Muscle of arm (tissue), 1 donor: ENCODE measurements at regions not wholly inside any gene's neighbourhood (a gene's known extent, or its start where the extent isn't known, plus 50 kb on each side); places are given as distances from the start of the nearest gene placed in this dataset.
"Not testable (repeated sequence)": the region's sequence is repeated elsewhere in the genome, so short reads cannot be mapped to it uniquely, and the experiment has no call there.

ENCODE experiments used
- DNase-seq: peaks from one replicate; pipeline ENCODE4 v3.0.0-alpha.2; 2013

DNA sequence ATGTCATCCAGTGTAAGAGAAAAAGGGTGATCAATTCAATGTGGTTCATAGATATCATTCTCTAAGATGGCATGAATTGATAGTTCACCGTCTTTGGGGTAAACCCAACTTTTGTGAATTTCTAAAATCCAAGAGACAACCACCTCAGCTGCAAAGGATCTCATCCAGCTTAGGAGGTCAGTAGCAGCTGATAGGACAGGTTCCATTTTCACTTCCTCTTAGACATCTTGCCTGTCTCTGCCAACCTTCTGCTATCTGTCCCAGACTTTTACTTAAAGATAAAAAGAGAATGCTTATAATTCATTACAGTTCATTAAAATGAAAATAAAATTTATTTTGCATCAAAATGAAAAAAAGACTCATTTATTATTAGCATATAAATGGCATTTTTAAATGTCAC, 468.2 kb downstream of the XYLT1 start:
- no peak for DNase-seq

DNA sequence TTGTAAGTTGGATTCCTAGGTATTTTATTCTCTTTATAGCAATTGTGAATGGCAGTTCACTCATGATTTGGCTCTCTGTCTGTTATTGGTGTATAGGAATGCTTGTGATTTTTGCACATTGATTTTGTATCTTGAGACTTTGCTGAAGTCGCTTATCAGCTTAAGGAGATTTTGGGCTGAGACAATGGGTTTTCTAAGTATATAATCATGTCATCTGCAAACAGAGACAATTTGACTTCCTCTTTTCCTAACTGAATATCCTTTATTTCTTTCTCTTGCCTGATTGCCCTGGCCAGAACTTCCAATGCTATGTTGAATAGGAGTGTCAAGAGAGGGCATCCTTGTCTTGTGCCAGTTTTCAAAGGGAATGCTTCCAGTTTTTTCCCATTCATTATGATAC, 464.8 kb downstream of the XYLT1 start:
- DNase-seq = not testable (repeated sequence)

DNA sequence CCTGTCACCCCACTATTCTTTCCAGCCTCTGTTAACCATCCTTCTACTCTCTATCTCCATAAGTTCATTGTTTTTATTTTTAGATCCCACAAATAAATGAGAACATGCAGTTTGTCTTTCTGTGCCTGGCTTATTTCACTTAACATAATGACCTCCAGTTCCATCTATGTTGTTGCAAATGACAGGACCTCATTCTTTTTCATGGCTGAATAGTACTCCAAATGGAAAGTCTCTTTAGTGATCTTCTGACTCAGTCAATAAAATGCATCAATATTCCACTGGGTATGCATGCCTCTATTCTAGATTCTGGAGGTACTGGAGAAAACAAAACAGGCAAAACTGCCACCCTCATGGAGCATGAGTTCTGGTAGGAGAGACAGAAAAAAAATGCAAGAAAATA, 459.0 kb downstream of the XYLT1 start:
- DNase-seq = no peak

DNA sequence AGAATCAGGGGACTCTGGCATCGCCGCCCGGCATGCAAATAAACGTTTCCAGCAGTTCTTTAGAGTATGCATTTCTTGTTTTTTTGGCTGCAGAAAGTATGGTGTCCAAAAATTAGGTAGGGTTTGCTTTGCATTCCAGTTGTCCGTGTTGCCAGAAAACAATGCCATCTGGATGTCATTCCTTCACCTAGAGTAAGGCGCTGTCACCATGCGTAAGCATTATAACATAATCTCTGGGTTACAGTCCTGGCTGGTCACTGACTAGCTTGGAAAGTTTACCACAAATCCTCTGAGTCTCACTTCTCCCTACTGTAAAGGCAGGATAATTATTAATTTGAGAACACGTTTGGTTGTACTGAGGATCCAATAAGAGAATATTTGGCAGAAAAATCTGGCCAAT, 457.7 kb downstream of the XYLT1 start:
- DNase-seq = no peak

DNA sequence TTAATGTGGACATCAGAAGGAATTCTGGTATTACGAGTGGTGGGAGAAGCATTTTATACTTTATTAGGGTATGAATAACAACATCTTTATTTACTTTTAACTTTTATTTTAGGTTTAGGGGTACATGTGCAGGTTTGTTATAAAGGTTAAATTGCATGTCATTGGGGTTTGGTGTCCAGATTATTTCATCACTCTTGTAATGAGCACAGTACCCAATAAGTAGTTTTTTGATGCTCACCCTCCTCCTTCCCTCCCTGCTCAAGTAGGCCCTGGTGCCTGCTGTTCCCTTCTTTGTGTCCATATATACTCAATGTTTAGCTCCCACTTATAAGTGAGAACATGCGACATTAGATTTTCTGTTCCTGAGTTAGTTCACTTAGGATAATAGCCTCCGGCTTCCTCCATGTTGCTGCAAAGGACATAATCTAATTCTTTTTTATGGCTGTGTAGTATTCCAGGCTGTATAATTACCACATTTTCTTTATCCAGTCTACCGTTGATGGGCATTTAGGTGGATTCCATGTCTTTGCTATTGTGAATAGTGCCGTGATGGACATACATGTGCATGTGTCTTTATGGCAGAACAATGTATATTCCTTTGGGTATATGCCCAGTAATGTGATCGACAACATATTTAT, 456.2 kb downstream of the XYLT1 start:
- DNase-seq = no peak

DNA sequence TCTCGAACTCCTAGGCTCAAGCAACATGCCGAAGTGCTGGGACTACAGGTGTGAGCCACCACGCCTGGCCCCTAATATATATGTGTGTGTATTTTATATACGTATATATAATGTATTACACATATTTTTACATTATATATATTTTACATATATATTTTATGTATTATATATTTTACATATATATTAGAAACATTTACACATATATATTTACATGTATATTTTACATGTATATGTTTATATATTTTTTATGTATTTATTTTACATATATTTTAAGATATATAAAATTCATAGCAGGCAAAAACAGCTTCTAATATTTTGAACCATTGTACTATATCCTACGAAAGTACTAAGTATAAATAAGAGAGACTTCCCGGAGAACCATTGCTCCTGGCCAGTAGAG, 455.1 kb downstream of the XYLT1 start:
- DNase-seq = no peak

DNA sequence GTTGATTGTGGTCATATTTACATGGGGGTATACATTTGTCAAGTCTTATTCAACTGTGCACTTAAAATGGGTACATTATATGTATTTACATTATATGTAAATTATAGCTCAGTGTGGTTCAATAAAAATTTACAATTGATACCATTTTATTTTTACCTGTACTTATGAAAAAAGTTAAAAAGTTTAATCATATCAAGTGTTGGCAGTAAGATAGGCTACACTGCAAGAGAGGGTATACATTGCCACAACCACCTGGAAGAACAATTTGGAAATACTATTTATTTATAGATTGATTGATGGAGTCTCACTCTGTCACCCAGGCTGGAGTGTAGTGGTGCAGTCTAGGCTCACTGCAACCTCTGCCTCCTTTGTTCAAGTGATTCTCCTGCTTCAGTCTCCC, 453.3 kb downstream of the XYLT1 start:
- no peak for DNase-seq

DNA sequence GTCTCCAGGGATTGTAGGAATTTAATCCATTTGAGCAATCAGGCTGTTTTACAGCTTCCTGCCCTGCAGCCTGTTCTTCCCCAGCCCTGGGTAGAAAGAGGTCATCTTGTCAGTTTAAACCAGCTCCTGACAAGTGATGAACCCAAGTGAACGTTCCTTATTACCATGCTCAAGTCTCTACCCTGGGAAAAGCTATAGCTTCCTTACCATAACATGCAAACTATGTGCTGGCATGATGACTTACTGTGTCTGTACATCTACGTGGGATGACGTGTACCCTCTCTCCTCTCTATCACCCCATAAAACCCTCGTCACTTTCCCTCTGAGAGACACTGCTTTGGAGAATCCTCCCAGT, 452.2 kb downstream of the XYLT1 start:
- no peak for DNase-seq

DNA sequence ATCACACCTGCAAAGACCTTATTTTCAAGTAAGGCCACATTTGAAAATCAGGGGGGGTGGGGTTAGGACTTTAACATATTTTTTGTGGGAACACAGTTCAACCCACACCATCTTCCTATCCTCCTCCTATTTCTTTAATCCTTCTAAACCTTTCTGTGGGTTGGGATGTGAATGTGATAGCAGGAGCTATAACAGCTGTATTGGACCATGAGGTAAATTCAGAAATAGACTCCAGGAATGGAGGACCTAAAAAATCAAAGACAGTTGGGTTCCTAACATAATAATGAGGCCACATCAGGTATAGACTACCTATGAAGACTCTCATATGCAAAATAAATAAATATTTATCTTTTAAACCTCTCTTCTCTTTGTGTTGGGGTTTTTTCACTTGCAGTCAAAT, 451.4 kb downstream of the XYLT1 start:
- no peak for DNase-seq

DNA sequence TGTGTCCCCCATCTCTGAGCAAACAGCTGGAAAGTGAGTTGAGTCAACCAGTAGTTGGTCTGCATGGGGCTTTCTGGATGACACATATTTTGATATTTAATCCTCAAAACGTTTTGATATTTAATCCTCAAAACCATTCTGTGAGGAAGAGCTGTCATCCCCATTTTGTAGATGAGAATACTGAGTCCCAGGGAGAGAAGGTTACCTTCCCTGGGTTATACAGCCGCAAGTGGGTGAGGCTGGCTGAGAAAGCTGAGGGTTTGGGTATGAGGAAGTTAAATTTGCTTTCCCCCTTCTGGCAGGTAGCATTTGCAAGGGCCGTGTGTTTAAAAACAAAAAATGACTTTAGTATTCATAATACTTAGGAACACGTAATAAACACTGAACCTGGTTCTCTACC, 447.2 kb downstream of the XYLT1 start:
- DNase-seq = no peak

DNA sequence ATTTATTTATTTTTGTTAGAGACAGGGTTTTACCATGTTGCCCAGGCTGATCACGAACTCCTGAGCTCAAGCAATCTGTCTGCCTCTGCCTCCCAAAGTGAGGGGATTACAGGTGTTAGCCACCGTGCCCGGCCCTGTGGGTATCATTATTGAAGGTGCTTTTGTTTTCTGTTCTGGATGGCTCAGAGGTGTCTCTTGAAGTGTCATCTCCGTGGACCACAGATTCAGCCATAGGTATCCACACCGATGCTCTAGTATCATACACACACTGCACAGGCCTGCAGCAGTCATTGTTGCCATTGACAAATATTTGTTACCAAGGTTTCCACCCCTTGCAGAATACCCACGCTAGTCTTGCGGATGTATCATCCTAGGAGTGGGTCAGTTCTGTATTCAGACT, 446.2 kb downstream of the XYLT1 start:
- no peak for DNase-seq

DNA sequence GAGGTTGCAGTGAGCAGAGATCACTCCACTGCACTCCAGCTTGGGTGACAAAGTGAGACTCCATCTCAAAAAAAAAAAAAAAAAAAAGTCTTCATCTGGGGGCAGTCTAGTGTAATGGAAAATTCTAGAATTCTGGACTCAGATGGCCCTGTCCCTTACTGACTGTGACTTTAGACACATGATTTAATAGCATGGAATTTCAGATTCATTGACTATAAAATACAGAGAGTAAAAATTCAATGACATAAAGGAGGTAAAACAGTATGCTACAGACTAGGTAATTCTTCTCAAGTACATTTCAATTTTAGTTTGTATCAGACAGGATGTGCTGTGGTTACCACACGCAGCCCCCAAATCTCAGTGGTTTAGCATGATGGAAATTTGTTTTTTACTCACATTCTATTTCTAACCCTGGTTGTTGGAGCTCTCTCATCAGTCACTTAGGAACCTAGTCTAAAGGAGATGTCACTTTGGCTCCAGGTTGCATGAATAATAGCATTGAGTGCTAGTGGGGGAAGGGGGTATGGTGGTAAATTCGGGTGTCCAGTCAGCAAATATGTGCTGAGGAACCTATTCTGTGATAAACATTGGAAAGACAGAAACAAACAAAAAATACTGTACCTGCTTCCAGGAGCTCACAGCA, 444.0 kb downstream of the XYLT1 start:
- no peak for DNase-seq

DNA sequence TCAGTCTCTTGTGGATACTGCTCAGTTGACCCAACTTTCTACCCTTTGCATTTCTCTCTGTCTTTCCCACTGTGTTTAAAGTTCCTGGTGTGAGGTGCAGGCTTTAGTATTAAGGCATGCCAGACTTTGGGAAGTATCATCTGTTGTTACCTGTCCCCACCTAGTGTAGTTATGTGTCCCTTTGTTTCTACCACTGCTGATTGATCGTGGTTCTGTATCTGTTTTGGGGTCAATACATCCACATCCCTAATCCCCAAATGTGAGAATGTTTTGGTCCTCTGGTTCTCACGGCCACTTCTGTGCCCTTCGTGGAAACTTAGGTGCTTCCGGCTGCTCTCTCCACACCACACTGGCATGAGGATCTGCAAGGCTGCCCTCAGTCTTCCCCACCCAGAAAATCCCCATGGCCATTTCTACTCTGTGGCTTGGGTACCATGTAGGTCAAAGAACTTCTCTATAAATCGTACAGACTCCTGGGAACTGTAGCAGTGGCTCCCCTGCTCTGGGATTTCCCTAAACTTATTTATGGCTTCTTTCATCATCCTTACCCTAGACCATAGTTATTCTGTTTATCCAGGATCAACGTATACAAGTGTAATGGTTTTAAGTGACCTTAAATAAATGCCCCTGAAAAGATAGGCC, 443.2 kb downstream of the XYLT1 start:
- DNase-seq = no peak

DNA sequence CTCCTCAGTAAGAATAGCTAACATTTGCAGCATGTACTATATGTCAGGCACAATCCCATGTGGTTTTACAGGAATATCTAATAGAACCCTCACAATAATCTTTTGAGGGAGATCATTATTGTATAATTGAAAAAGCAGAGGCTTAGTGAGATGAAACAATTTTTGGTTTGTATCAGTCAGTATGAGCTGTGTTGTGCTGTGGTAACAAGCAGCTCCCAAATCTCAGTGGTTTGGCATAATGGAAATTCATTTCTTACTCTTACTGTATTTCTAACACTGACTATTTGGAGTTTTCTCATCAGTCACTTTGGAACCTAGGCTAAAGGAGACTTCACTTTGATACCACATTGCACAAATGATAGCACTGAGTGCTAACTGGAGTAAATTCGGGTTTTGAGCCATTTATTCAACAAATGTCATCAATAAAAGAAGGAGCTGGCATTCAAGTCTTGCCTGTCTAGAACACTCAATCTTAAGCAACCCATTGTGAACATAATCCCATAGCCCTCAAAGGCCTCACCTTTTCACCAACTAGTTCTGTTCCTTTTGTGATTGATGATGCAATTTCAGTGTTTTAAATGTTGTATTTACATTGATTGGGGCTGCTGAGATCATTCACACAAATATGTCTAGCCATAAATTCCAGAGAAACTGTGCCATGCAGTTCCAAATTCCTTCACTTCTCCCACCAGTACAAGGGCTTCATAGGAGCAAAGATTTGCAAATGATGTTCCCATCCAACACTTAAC, 441.0 kb downstream of the XYLT1 start:
- DNase-seq = no peak

DNA sequence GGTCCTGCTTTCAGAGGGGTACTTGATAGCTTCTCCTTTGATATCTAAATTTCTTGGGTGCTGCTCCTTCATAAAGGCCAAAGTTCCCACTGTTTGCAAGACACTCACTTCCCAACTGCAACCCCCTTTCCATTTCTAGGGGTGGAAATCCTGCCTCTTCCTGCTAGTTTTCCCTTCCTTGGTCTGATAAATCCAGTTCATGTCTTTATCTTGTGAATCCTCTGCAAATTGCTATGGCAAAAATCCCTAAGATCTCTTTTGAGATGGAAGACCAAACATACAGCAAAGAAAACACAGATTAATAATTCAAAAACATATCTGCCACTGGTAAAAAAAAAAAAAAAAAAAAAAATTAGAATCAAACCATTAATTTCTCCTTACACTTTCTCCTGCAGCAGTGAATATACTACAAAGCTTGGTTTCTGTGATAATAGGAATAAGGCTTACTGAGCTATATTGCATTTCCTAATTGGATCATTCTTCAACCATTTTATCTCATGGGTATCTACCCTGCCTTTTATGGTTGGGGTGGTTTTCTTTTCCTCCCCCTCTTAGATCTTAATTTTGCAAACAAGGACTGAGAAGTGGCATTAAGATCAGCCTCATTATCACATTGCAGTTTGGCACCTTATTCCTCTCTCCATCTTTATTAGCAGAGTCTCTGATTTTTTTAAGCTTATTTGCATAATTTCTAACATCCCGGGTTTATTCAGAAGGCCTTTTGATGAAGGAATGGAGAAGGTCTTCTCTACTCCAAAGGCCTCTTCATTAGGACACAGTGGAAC, 439.1 kb downstream of the XYLT1 start:
- DNase-seq = no peak

DNA sequence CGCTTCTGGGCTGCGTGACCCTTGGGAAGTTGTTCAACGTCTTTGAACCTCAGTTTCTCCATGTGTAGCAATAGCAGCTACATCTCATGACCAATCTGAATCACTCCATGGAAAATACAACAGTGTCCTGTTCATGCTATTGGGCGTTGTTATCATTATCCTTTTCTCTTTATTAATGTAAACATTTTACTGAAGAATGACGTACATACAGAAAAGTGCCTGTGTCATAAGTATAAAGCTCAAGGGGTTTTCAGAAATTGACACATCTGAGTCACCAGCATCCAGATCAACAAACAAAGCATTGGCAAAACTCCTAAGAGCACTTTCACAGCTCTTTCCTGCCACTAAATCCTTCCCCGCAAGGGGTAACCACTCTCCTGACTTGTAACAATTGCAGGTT, 438.4 kb downstream of the XYLT1 start:
- DNase-seq = no peak

DNA sequence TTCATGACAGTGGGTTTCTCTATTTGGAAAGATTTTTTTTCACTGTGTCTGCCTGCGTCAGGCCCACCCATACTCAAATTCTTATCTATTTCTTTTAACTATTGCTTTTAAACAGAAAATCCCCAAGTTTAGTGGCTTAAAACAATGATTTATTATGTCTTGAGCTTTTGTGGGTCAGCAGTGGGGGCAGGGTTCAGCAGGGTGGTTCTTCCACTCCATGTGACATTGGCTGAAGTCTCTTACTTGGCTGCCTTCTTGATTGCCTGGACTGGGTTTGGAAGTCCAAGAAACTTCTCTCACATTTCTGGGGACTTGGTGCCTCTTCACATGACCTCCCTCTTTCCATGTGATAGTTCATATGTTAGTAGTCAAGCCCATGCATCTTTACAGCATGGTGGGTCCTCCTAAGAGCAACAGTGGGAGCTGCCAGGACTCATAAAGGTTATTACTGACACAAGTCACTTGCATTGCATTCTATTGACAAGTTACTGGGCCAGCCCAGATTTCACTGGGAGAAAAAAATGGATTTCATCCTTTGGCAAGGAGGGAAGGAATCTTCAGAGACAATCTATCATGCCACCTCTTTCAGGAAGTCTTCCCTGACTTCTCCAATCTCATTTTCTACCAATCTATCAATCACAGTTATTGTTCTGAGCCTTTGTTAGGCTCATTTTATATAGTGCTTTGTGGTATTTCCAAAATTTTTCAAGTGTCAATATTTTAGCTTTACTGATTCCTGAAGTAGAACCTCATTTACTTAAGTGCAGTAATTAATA, 436.1 kb downstream of the XYLT1 start:
- DNase-seq = no peak

DNA sequence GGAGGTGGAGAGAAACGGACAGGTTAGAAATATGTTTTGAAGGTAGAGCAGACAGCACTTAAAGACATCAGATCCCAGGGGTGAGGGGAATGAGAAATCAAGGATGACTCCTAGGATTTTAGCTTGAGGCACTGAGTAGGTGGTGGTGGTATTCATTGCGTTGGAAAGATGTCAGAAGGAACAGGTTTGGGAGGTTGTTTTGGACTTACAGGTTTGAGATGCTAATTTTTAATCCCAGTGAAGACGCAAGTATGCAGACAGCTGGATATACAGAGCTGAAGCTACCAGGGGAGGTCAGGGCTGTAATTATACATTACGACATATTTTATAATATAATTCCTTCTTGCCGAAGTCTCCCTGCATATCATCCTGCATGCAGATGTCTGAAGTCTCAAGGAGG, 433.3 kb downstream of the XYLT1 start:
- no peak for DNase-seq

DNA sequence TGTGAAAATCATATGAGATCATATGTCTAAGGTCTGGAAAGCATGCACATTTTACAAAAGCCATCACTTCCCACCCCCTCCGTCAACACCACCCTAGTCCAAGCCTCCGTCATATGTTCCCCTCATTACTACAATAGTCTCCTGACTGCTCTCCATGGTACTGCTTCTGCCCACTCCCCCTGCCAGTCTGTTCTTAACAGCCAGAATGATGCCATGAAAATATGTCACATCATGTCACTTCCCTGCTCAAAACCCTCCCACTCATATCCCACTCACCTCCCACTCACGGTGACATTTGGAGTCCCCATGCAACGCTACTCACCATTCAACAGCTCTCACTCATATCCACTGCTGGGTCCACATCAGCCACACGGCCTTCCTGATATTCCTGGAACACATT, 432.3 kb downstream of the XYLT1 start:
- no peak for DNase-seq

DNA sequence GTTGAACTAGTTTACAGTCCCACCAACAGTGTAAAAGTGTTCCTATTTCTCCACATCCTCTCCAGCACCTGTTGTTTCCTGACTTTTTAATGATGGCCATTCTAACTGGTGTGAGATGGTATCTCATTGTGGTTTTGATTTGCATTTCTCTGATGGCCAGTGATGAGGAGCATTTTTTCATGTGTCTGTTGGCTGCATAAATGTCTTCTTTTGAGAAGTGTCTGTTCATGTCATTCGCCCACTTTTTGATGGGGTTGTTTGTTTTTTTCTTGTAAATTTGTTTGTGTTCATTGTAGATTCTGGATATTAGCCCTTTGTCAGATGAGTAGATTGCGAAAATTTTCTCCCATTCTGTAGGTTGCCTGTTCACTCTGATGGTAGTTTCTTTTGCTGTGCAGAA, 421.7 kb downstream of the XYLT1 start:
- not testable (repeated sequence) for DNase-seq

DNA sequence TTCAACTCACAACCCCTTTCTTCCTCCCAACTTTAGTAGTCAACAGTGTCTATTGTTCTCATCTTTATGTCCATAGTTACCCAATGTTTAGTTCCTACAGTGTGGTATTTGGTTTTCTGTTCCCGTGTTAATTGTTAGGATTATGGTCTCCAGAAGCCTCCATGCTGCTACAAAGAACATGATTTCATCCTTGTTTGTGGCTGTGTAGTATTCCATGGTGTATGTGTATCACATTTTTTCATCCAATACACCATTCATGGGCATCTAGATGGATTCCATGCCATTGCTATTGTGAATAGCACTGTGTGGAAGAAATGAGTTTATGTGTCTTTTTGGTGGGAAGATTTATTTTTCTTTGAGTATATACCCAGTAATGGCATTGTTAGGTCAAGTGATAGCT, 420.3 kb downstream of the XYLT1 start:
- no peak for DNase-seq
